VCaP (cell line): ENCODE measurements at regions not wholly inside any gene's neighbourhood (a gene's known extent, or its start where the extent isn't known, plus 50 kb on each side); places are given as distances from the start of the nearest gene placed in this dataset.

Experiments
- H3K27ac ChIP-seq: fragments of 450-650 bp; 2 replicates; pipeline ENCODE4 v1.5.1; 2017
- TF ChIP-seq, protein P1 (sequence below): fragments of 450-650 bp; conservative IDR thresholded peaks from 2 replicates; pipeline ENCODE4 v1.5.1; 2017; ENCODE audit warnings: mild to moderate bottlenecking, moderate library complexity

DNA sequence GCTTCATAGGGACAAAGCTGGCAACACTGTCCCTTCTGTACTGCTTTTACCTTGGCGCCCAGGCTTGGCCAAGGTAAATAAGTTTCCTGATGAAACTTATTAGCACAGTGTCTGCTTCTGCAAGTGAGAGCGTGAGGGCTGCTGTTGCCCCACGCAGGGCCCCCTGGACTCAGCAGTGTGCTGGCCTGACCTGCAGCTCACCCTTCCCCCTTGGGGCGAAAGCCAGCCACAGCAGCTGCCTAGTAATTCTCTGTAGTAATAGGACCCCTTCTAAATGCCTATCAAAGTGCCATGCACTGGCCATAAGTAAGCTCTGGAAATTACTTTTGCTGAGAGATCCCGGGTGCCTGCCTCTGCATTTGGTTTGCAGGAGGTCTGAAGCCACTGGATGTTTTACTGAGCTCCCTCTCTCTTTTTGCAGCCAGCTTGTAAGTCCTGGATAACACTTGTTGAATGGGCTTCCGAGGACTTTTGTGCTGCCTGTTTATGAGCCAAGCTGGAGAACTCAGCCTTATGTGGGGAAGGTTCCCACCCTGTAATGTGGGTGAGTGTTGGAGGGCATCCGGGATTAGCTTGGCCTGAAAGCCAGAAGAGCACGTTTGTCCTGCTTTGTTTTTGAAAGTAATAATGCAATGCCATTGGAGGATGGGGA, 293.9 kb downstream of the C7orf25 start:
- TF ChIP-seq, protein P1, sequence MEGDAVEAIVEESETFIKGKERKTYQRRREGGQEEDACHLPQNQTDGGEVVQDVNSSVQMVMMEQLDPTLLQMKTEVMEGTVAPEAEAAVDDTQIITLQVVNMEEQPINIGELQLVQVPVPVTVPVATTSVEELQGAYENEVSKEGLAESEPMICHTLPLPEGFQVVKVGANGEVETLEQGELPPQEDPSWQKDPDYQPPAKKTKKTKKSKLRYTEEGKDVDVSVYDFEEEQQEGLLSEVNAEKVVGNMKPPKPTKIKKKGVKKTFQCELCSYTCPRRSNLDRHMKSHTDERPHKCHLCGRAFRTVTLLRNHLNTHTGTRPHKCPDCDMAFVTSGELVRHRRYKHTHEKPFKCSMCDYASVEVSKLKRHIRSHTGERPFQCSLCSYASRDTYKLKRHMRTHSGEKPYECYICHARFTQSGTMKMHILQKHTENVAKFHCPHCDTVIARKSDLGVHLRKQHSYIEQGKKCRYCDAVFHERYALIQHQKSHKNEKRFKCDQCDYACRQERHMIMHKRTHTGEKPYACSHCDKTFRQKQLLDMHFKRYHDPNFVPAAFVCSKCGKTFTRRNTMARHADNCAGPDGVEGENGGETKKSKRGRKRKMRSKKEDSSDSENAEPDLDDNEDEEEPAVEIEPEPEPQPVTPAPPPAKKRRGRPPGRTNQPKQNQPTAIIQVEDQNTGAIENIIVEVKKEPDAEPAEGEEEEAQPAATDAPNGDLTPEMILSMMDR, result no peak
- no peak overlapping the region for H3K27ac ChIP-seq

DNA sequence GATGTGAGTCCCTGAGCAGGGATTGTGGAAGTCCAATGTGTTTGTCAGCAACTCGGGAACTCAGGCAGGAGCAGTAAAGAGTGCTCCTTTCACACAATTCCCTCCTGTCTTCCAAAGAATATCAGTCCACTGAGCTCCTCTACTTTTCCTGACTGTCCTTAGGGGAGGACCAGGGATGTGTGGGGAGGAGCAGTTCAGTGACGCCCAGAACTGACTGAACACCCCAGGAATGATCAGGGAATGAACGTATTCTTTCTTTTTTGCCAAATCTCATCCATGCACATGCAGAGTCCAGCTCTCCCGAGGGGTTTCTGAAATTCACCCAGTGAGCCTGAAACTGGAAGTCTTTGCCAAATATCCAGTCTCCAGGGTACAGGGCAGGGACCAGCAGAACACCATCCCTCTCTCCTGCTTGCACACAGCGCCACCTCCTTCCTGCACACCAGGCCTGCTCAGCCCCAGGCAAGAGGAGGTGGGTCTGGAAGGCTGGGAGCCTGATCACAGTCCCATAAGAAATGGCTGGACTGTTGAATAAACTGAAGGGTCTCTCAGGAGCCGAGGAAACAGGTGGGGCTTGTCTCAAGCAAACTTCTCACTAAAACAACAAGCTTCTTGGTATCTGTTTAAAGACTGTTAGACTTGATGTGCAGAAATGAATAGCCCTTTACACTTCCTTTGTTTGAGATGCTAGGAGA, 294.7 kb downstream of the C7orf25 start:
- TF ChIP-seq, protein P1, result no peak
- H3K27ac ChIP-seq, result no peak overlapping the region

DNA sequence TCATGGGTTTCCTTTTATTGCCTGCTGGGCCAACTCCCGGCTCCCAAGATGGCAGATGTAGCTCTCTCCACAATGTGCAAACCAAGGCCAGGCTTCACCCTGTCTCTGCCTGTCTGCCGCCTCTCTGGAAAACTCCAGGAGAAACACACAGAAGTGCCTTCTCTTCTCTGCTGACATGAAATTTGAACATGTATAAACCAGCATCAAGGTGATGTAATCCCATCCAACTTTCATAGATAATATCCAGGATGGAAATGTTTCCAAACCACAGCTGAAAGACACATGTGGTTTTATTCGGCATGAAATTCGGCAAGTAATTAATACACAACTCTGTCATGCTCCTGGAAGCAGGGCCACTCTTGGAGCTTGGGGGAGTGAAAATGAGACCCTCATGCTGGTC, 297.2 kb downstream of the C7orf25 start:
- TF ChIP-seq, protein P1, result no peak
- no peak overlapping the region for H3K27ac ChIP-seq

DNA sequence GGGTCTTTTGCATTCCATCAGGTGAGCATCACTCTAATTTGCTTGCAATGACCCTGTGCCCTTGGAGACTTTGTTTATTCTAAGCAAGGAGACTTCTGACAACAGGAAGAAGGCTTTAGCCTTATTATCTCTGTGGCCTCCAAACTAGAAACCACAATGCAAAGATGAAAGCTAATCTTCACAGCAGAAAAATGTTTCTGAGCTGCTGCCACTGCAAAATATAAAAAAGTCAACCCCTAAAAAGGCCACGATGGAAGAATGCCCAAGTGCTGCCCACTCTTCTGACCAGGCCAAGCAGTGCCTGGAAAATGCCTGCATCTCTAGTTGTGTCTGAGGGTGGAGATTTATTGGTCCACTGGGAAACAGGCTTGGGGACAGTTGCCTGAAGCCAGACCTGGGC, 299.9 kb downstream of the C7orf25 start:
- TF ChIP-seq, protein P1, result no peak
- no peak overlapping the region for H3K27ac ChIP-seq

DNA sequence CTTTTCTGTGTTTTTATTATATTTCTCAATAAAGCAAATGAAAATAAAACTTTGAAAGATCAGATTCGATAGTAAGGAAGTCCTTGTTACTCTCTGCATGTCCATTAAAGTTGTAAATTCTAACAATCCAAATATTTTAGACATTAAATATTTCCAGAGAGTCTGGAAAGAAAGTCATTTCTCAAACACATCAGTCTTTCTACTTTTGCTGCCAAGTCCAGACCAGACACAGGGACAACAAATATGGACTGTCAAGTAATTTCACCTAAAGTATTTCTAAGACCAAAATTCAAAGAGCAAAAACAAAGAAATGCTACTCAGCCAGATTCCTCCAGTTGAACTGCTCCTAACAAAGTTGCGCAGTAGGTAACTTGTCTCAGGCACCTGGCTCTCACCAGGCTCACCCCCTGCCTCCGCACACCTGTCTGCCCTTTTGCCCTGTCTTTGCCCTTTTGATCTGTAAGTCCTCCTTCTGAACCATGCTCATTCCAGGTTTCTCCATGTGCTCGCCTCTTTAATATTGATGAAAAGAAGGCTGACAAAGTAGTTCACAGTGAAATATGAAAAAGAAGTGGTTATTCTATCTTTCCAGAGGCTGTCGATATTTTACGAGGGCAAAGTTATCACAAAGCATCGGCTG, 300.5 kb downstream of the C7orf25 start:
- TF ChIP-seq, protein P1, result no peak
- no peak overlapping the region for H3K27ac ChIP-seq

DNA sequence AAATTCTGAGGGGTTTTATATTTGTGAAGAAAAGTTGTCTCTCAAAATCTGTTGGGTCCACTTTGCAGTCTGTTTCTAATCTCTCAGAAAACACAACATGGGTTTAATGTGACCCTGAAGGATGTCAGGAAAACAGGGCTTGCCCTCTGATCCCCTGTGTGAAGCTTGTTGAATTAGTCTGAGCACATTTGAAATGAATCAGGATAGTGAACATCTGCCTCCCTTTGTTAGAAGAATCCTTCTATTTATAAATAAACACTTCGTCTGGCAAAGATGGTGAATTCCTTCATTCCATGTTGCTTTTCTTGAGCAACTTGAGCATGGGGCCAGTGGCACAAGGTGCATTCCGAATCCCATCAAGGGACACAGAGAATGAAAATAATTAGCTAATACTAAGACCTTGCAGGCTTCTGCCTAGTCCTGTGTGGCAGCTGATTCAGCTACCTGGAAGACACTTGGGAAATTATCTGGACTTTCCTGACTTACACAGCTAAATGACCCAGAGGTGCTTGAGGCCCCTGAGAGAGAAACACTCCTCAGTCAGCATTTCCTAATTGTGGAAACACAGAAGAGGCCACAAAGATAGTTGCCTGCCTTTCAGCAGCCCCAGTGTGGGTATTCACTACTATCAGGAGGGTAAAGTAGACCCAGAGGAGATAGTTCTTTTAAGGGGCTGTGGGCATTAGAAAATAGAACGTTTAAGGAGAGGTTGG, 305.5 kb downstream of the C7orf25 start:
- TF ChIP-seq, protein P1, result no peak
- H3K27ac ChIP-seq, result no peak overlapping the region
